WTC11 (cell line): ENCODE measurements at regions not wholly inside any gene's neighbourhood (a gene's known extent, or its start where the extent isn't known, plus 50 kb on each side); places are given as distances from the start of the nearest gene placed in this dataset.

Experiments used
- ETV6 ChIP-seq: sonication (generic); formaldehyde crosslinking; IDR thresholded peaks from 2 replicates; pipeline ENCODE4 v1.8.1; 2022; ENCODE audit warnings: mild to moderate bottlenecking, missing genetic modification reagents
- FOXJ3 ChIP-seq: sonication (generic); formaldehyde crosslinking; IDR thresholded peaks from 2 replicates; pipeline ENCODE4 v1.9.0; 2021; ENCODE audit warnings: missing genetic modification reagents, mild to moderate bottlenecking, borderline replicate concordance
- FOXK1 ChIP-seq: sonication (generic); formaldehyde crosslinking; IDR thresholded peaks from 2 replicates; pipeline ENCODE4 v1.8.0; 2022; ENCODE audit warnings: mild to moderate bottlenecking, moderate library complexity, missing genetic modification reagents
- FOXP1 ChIP-seq: sonication (generic); formaldehyde crosslinking; IDR thresholded peaks from 2 replicates; pipeline ENCODE4 v1.8.0; 2022; ENCODE audit warnings: missing genetic modification reagents, mild to moderate bottlenecking, moderate library complexity, borderline replicate concordance
- MXD4 ChIP-seq: fragments of 250-450 bp; sonication (Bioruptor Pico); IDR thresholded peaks from 2 replicates; pipeline ENCODE4 v1.8.0; 2021; ENCODE audit warnings: mild to moderate bottlenecking, moderate library complexity, borderline replicate concordance
- NR1H2 ChIP-seq: sonication (generic); formaldehyde crosslinking; IDR thresholded peaks from 2 replicates; pipeline ENCODE4 v1.9.0; 2021; ENCODE audit warnings: mild to moderate bottlenecking, moderate library complexity, missing genetic modification reagents
- ZNF317 ChIP-seq: sonication (generic); formaldehyde crosslinking; IDR thresholded peaks from 2 replicates; pipeline ENCODE4 v1.8.1; 2023; ENCODE audit warnings: low read depth, mild to moderate bottlenecking, moderate library complexity, missing genetic modification reagents, borderline replicate concordance
- ZNF423 ChIP-seq: fragments of 250-450 bp; sonication (Bioruptor Pico); IDR thresholded peaks from 2 replicates; pipeline ENCODE4 v2.1.2; 2022; ENCODE audit warnings: mild to moderate bottlenecking, moderate library complexity
- TF ChIP-seq, protein P1 (sequence below): sonication (generic); formaldehyde crosslinking; IDR thresholded peaks from 2 replicates; pipeline ENCODE4 v1.8.0; 2023; ENCODE audit warnings: missing genetic modification reagents, mild to moderate bottlenecking, borderline replicate concordance
- TF ChIP-seq, protein P2 (sequence below): sonication (generic); formaldehyde crosslinking; IDR thresholded peaks from 2 replicates; pipeline ENCODE4 v1.8.0; 2023; ENCODE audit warnings: mild to moderate bottlenecking, missing genetic modification reagents
- TF ChIP-seq, protein P3 (sequence below): fragments of 200-600 bp; IDR thresholded peaks from 2 replicates; pipeline ENCODE4 v1.8.0; 2022; ENCODE audit warnings: antibody characterized with exemption
- TF ChIP-seq, protein P4 (sequence below): sonication (generic); formaldehyde crosslinking; IDR thresholded peaks from 2 replicates; pipeline ENCODE4 v1.8.0; 2023; ENCODE audit warnings: missing genetic modification reagents
- TF ChIP-seq, protein P5 (sequence below): sonication (generic); formaldehyde crosslinking; IDR thresholded peaks from 2 replicates; pipeline ENCODE4 v1.8.1; 2023; ENCODE audit warnings: mild to moderate bottlenecking, missing genetic modification reagents, borderline replicate concordance

DNA sequence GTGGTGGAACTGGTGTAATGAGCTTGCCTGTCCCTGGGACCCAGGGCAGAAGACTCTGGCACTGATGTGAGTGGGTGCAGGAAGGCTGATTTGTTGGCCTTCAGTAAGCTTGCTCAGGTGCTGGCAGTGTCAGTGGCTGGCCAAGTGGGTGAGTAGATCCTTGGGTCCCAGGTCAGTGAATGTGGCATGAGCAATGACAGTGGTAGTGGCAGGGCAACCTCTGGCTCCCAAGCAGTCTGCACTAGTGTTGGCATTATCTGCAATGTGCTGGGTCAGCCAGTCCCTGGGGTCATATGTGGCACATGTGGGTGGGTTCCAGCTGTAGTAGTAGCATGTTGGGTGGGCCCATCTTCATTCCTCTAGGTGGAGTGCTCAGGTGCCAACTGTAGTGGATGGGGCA lies 640.9 kb upstream of the GRM3 start:
- TF ChIP-seq, protein P1, sequence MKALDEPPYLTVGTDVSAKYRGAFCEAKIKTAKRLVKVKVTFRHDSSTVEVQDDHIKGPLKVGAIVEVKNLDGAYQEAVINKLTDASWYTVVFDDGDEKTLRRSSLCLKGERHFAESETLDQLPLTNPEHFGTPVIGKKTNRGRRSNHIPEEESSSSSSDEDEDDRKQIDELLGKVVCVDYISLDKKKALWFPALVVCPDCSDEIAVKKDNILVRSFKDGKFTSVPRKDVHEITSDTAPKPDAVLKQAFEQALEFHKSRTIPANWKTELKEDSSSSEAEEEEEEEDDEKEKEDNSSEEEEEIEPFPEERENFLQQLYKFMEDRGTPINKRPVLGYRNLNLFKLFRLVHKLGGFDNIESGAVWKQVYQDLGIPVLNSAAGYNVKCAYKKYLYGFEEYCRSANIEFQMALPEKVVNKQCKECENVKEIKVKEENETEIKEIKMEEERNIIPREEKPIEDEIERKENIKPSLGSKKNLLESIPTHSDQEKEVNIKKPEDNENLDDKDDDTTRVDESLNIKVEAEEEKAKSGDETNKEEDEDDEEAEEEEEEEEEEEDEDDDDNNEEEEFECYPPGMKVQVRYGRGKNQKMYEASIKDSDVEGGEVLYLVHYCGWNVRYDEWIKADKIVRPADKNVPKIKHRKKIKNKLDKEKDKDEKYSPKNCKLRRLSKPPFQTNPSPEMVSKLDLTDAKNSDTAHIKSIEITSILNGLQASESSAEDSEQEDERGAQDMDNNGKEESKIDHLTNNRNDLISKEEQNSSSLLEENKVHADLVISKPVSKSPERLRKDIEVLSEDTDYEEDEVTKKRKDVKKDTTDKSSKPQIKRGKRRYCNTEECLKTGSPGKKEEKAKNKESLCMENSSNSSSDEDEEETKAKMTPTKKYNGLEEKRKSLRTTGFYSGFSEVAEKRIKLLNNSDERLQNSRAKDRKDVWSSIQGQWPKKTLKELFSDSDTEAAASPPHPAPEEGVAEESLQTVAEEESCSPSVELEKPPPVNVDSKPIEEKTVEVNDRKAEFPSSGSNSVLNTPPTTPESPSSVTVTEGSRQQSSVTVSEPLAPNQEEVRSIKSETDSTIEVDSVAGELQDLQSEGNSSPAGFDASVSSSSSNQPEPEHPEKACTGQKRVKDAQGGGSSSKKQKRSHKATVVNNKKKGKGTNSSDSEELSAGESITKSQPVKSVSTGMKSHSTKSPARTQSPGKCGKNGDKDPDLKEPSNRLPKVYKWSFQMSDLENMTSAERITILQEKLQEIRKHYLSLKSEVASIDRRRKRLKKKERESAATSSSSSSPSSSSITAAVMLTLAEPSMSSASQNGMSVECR (CRISPR knock-in tag), result no peak
- TF ChIP-seq MXD4 (CRISPR knock-in tag), result no peak
- no peak for TF ChIP-seq ZNF423 (CRISPR knock-in tag)
- TF ChIP-seq, protein P2, sequence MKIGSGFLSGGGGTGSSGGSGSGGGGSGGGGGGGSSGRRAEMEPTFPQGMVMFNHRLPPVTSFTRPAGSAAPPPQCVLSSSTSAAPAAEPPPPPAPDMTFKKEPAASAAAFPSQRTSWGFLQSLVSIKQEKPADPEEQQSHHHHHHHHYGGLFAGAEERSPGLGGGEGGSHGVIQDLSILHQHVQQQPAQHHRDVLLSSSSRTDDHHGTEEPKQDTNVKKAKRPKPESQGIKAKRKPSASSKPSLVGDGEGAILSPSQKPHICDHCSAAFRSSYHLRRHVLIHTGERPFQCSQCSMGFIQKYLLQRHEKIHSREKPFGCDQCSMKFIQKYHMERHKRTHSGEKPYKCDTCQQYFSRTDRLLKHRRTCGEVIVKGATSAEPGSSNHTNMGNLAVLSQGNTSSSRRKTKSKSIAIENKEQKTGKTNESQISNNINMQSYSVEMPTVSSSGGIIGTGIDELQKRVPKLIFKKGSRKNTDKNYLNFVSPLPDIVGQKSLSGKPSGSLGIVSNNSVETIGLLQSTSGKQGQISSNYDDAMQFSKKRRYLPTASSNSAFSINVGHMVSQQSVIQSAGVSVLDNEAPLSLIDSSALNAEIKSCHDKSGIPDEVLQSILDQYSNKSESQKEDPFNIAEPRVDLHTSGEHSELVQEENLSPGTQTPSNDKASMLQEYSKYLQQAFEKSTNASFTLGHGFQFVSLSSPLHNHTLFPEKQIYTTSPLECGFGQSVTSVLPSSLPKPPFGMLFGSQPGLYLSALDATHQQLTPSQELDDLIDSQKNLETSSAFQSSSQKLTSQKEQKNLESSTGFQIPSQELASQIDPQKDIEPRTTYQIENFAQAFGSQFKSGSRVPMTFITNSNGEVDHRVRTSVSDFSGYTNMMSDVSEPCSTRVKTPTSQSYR (CRISPR knock-in tag), result no peak
- TF ChIP-seq, protein P3, sequence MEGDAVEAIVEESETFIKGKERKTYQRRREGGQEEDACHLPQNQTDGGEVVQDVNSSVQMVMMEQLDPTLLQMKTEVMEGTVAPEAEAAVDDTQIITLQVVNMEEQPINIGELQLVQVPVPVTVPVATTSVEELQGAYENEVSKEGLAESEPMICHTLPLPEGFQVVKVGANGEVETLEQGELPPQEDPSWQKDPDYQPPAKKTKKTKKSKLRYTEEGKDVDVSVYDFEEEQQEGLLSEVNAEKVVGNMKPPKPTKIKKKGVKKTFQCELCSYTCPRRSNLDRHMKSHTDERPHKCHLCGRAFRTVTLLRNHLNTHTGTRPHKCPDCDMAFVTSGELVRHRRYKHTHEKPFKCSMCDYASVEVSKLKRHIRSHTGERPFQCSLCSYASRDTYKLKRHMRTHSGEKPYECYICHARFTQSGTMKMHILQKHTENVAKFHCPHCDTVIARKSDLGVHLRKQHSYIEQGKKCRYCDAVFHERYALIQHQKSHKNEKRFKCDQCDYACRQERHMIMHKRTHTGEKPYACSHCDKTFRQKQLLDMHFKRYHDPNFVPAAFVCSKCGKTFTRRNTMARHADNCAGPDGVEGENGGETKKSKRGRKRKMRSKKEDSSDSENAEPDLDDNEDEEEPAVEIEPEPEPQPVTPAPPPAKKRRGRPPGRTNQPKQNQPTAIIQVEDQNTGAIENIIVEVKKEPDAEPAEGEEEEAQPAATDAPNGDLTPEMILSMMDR, result no peak
- TF ChIP-seq, protein P4, sequence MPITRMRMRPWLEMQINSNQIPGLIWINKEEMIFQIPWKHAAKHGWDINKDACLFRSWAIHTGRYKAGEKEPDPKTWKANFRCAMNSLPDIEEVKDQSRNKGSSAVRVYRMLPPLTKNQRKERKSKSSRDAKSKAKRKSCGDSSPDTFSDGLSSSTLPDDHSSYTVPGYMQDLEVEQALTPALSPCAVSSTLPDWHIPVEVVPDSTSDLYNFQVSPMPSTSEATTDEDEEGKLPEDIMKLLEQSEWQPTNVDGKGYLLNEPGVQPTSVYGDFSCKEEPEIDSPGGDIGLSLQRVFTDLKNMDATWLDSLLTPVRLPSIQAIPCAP, result no peak
- no peak for TF ChIP-seq FOXK1
- TF ChIP-seq FOXJ3, result no peak
- TF ChIP-seq, protein P5, sequence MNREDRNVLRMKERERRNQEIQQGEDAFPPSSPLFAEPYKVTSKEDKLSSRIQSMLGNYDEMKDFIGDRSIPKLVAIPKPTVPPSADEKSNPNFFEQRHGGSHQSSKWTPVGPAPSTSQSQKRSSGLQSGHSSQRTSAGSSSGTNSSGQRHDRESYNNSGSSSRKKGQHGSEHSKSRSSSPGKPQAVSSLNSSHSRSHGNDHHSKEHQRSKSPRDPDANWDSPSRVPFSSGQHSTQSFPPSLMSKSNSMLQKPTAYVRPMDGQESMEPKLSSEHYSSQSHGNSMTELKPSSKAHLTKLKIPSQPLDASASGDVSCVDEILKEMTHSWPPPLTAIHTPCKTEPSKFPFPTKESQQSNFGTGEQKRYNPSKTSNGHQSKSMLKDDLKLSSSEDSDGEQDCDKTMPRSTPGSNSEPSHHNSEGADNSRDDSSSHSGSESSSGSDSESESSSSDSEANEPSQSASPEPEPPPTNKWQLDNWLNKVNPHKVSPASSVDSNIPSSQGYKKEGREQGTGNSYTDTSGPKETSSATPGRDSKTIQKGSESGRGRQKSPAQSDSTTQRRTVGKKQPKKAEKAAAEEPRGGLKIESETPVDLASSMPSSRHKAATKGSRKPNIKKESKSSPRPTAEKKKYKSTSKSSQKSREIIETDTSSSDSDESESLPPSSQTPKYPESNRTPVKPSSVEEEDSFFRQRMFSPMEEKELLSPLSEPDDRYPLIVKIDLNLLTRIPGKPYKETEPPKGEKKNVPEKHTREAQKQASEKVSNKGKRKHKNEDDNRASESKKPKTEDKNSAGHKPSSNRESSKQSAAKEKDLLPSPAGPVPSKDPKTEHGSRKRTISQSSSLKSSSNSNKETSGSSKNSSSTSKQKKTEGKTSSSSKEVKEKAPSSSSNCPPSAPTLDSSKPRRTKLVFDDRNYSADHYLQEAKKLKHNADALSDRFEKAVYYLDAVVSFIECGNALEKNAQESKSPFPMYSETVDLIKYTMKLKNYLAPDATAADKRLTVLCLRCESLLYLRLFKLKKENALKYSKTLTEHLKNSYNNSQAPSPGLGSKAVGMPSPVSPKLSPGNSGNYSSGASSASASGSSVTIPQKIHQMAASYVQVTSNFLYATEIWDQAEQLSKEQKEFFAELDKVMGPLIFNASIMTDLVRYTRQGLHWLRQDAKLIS (CRISPR knock-in tag), result no peak
- TF ChIP-seq ZNF317 (CRISPR knock-in tag), result no peak
- TF ChIP-seq FOXP1 (CRISPR knock-in tag), result no peak
- no peak for TF ChIP-seq ETV6 (CRISPR knock-in tag)
- no peak for TF ChIP-seq NR1H2 (CRISPR knock-in tag)
